H9 (cell line): ENCODE measurements at regions not wholly inside any gene's neighbourhood (a gene's known extent, or its start where the extent isn't known, plus 50 kb on each side); places are given as distances from the start of the nearest gene placed in this dataset.

Source experiments
- DNase-seq: peaks from one replicate; pipeline ENCODE4 v3.0.0-alpha.2; 2017
- H2AFZ ChIP-seq: one replicate; pipeline ENCODE4 v1.6.1; 2013; ENCODE audit warnings: mild to moderate bottlenecking, low read length, control low read depth, moderate library complexity
- H2AK5ac ChIP-seq: 2 replicates; pipeline ENCODE4 v1.6.1; 2013; ENCODE audit warnings: low read length, control low read depth, mixed read lengths; ENCODE audit not compliant: insufficient read length
- H2BK120ac ChIP-seq: one replicate; pipeline ENCODE4 v1.6.1; 2013; ENCODE audit warnings: low read depth, mild to moderate bottlenecking, low read length, control low read depth, inconsistent platforms; ENCODE audit not compliant: poor library complexity, severe bottlenecking
- H2BK12ac ChIP-seq: 2 replicates; pipeline ENCODE4 v1.6.1; 2013; ENCODE audit warnings: low read length, control low read depth, mixed read lengths, low read depth; ENCODE audit not compliant: insufficient read length
- H2BK15ac ChIP-seq: 2 replicates; pipeline ENCODE4 v1.6.1; 2013; ENCODE audit warnings: low read depth, low read length, control low read depth
- H2BK20ac ChIP-seq: one replicate; pipeline ENCODE4 v1.6.1; 2013; ENCODE audit warnings: low read depth, mild to moderate bottlenecking, low read length, control low read depth, inconsistent platforms; ENCODE audit not compliant: poor library complexity, severe bottlenecking
- H2BK5ac ChIP-seq: 2 replicates; pipeline ENCODE4 v1.6.1; 2013; ENCODE audit warnings: low read length, control low read depth, mixed read lengths; ENCODE audit not compliant: insufficient read length
- H3K14ac ChIP-seq: 2 replicates; pipeline ENCODE4 v1.6.1; 2013; ENCODE audit warnings: low read length, control low read depth; ENCODE audit not compliant: insufficient read depth
- H3K18ac ChIP-seq: 2 replicates; pipeline ENCODE4 v1.6.1; 2013; ENCODE audit warnings: low read depth, mild to moderate bottlenecking, mixed read lengths, low read length, control low read depth; ENCODE audit not compliant: insufficient read length
- H3K23ac ChIP-seq: 2 replicates; pipeline ENCODE4 v1.6.1; 2013; ENCODE audit warnings: low read length, control low read depth, mixed read lengths, low read depth; ENCODE audit not compliant: insufficient read length
- H3K23me2 ChIP-seq: 2 replicates; pipeline ENCODE4 v1.6.1; 2013; ENCODE audit warnings: low read depth, mild to moderate bottlenecking, mixed read lengths, low read length, control low read depth; ENCODE audit not compliant: insufficient read length, poor library complexity, severe bottlenecking
- H3K27ac ChIP-seq: 2 replicates; pipeline ENCODE4 v1.5.1; 2013; ENCODE audit warnings: low read length, control low read depth, mixed read lengths, low read depth; ENCODE audit not compliant: insufficient read length
- H3K27me3 ChIP-seq: 2 replicates; pipeline ENCODE4 v1.6.1; 2013; ENCODE audit warnings: low read length, control low read depth, inconsistent platforms; ENCODE audit not compliant: insufficient read depth
- H3K4ac ChIP-seq: 2 replicates; pipeline ENCODE4 v1.6.1; 2013; ENCODE audit warnings: low read depth, mild to moderate bottlenecking, control low read depth, inconsistent platforms, low read length, moderate library complexity
- H3K4me1 ChIP-seq: 2 replicates; pipeline ENCODE4 v1.6.1; 2013; ENCODE audit warnings: low read length, control low read depth, inconsistent platforms; ENCODE audit not compliant: insufficient read depth
- H3K4me2 ChIP-seq: 2 replicates; pipeline ENCODE4 v1.6.1; 2013; ENCODE audit warnings: low read length, control low read depth, mixed read lengths; ENCODE audit not compliant: insufficient read length, insufficient read depth
- H3K56ac ChIP-seq: 2 replicates; pipeline ENCODE4 v1.6.1; 2013; ENCODE audit warnings: low read depth, mild to moderate bottlenecking, mixed read lengths, low read length, control low read depth; ENCODE audit not compliant: insufficient read length
- H3K79me1 ChIP-seq: 2 replicates; pipeline ENCODE4 v1.6.1; 2013; ENCODE audit warnings: low read depth, mild to moderate bottlenecking, moderate library complexity, low read length, control low read depth, inconsistent platforms; ENCODE audit not compliant: insufficient read depth, poor library complexity, severe bottlenecking
- H3K79me2 ChIP-seq: 2 replicates; pipeline ENCODE4 v1.6.1; 2013; ENCODE audit warnings: low read length, control low read depth, inconsistent platforms; ENCODE audit not compliant: insufficient read depth
- H3K9ac ChIP-seq: 2 replicates; pipeline ENCODE4 v1.6.1; 2013; ENCODE audit warnings: low read length, control low read depth, mixed read lengths; ENCODE audit not compliant: insufficient read length; ENCODE audit errors: extremely low read depth
- H3K9me3 ChIP-seq: one replicate; pipeline ENCODE4 v1.6.1; 2013; ENCODE audit warnings: low read depth, low read length, inconsistent platforms; ENCODE audit not compliant: control insufficient read depth
- H3T11ph ChIP-seq: one replicate; pipeline ENCODE4 v1.6.1; 2013; ENCODE audit warnings: mild to moderate bottlenecking, low read length, control low read depth, inconsistent platforms
- H4K20me1 ChIP-seq: one replicate; pipeline ENCODE4 v1.6.1; 2013; ENCODE audit not compliant: control insufficient read depth, insufficient read length, insufficient read depth
- H4K5ac ChIP-seq: 2 replicates; pipeline ENCODE4 v1.6.1; 2013; ENCODE audit warnings: low read depth, mild to moderate bottlenecking, mixed read lengths, low read length, control low read depth; ENCODE audit not compliant: insufficient read length
- H4K8ac ChIP-seq: replicated peaks from 2 replicates; pipeline ENCODE4 v1.6.1; 2013; ENCODE audit warnings: low read length, control low read depth, mixed read lengths, low read depth; ENCODE audit not compliant: insufficient read length
- H4K91ac ChIP-seq: 2 replicates; pipeline ENCODE4 v1.6.1; 2013; ENCODE audit warnings: low read depth, mild to moderate bottlenecking, moderate library complexity, mixed read lengths, low read length, control low read depth; ENCODE audit not compliant: insufficient read length
- H3K27ac Mint-ChIP-seq, 3 experiments: 2 replicates in 2 of 3; 3 replicates in 1 of 3; pipeline ENCODE4 v1.8.0; 2020 to 2021; ENCODE audit warnings: mixed read lengths in 3 of 3, mild to moderate bottlenecking in 1 of 3, moderate library complexity in 1 of 3
- H3K27me3 Mint-ChIP-seq: 2 replicates; pipeline ENCODE4 v1.8.0; 2021; ENCODE audit warnings: low read depth, mild to moderate bottlenecking, moderate library complexity, mixed read lengths
- H3K36me3 Mint-ChIP-seq, 3 experiments: 2 replicates in 2 of 3; 3 replicates in 1 of 3; pipeline ENCODE4 v1.8.0; 2020 to 2021; ENCODE audit warnings: low read depth in 3 of 3, mixed read lengths in 3 of 3; ENCODE audit not compliant: insufficient read depth in 1 of 3
- H3K4me1 Mint-ChIP-seq, 2 experiments: 2 replicates each; pipeline ENCODE4 v1.8.0; 2020; ENCODE audit warnings: mixed read lengths in 2 of 2
- H3K4me3 Mint-ChIP-seq, 2 experiments: 2 replicates in 1 of 2; 3 replicates in 1 of 2; pipeline ENCODE4 v1.8.0; 2020 to 2021; ENCODE audit warnings: mild to moderate bottlenecking in 2 of 2, mixed read lengths in 2 of 2, moderate library complexity in 1 of 2
- H3K9me3 Mint-ChIP-seq, 2 experiments: 2 replicates in 1 of 2; 3 replicates in 1 of 2; pipeline ENCODE4 v1.8.0; 2020; ENCODE audit warnings: mild to moderate bottlenecking in 2 of 2, mixed read lengths in 2 of 2, moderate library complexity in 1 of 2
- WGBS: extraction: QIAGEN DNeasy Blood & Tissue Kit; methylation state at CpG from one replicate; pipeline ENCODE4 v1.1.7; 2013; ENCODE audit warnings: missing lambda C conversion rate, low lambda C conversion rate, mixed read lengths; ENCODE audit not compliant: insufficient read length; ENCODE audit errors: extremely low coverage; 5-methylcytosine and 5-hydroxymethylcytosine counted together
- TF ChIP-seq, protein P1 (sequence below): fragments of 200-600 bp; sonication (generic); conservative IDR thresholded peaks from 3 replicates; pipeline ENCODE4 v1.8.0; 2021; ENCODE audit warnings: antibody characterized with exemption, mild to moderate bottlenecking

DNA sequence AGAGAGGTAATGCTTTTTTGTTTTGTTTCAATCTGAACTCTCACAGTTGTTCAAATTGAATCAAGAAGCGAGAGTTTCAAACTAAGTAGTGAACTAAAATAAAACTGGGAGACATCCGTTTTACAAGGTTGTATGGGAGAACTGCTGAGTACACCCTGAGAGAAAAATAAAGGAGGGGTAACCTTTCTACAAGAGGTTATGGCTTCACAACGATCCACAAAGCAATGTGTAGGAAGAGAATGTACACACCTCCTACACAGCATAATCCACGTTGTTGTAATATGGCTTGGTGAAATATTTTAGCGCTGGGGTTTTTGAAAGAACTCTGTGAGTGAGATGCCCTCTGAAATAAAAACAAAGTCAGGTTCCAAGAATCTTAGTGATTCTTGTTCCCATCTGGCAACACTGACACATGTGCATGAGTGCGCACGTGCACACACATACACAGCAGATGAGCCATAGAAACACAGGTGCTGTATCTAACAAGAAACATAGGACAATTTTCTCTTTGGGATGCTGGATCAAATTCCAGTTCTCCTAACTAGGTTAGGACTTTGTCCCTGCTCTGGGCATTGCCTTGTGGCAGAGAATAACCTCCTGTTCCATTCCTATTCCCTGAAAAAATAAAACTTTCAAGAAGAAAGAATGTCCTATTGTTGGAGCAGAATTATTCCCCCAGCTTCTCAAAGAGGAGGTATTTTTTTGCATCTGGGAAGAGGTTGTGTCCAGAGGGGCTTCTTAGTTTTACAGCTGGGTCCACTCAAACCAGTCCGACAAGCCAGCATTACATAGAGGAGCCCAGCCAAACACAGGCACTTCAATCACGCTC, 94.5 kb upstream of the EFNA5 start:
- TF ChIP-seq, protein P1, sequence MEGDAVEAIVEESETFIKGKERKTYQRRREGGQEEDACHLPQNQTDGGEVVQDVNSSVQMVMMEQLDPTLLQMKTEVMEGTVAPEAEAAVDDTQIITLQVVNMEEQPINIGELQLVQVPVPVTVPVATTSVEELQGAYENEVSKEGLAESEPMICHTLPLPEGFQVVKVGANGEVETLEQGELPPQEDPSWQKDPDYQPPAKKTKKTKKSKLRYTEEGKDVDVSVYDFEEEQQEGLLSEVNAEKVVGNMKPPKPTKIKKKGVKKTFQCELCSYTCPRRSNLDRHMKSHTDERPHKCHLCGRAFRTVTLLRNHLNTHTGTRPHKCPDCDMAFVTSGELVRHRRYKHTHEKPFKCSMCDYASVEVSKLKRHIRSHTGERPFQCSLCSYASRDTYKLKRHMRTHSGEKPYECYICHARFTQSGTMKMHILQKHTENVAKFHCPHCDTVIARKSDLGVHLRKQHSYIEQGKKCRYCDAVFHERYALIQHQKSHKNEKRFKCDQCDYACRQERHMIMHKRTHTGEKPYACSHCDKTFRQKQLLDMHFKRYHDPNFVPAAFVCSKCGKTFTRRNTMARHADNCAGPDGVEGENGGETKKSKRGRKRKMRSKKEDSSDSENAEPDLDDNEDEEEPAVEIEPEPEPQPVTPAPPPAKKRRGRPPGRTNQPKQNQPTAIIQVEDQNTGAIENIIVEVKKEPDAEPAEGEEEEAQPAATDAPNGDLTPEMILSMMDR, result no peak
- Histone ChIP-seq H3K23me2 (no peaks in the 10 kb centered on the region), H2AFZ (no peak overlapping the region), H3K18ac (no peak overlapping the region), H2BK20ac (no peak overlapping the region), H4K20me1 (no peaks in the 10 kb centered on the region), H3K4ac (no peak overlapping the region), H4K8ac (no peak overlapping the region), H2BK5ac (no peak overlapping the region), H3K56ac (no peak overlapping the region), H3K4me1 (no peaks in the 10 kb centered on the region), H3K27me3 (no peaks in the 10 kb centered on the region), H3K27ac (no peak overlapping the region), H3K9me3 (no peaks in the 10 kb centered on the region), H2BK120ac (no peak overlapping the region), H2BK12ac (no peak overlapping the region), H3K23ac (no peak overlapping the region), H2AK5ac (no peak overlapping the region), H3K79me2 (no peaks in the 10 kb centered on the region), H4K5ac (no peak overlapping the region), H3K9ac (no peak overlapping the region), H3T11ph (no peak overlapping the region), H4K91ac (no peak overlapping the region), H2BK15ac (no peak overlapping the region), H3K14ac (no peak overlapping the region), H3K4me2 (no peak overlapping the region), H3K79me1 (no peaks in the 10 kb centered on the region)
- no CpG with 5 or more reads among the region's 9 CpGs for WGBS
- H3K9me3 Mint-ChIP-seq, result no peaks in the 10 kb centered on the region
- no peak overlapping the region for H3K27ac Mint-ChIP-seq
- no peak for DNase-seq
- H3K36me3 Mint-ChIP-seq, result no peaks in the 10 kb centered on the region
- H3K4me3 Mint-ChIP-seq, result no peak overlapping the region
- no peaks in the 10 kb centered on the region for H3K27me3 Mint-ChIP-seq
- H3K4me1 Mint-ChIP-seq, result peaks cover 28% of the 10 kb centered on the region in 2 experiments
